ENCODE measurements at regions not wholly inside any gene's neighbourhood (a gene's known extent, or its start where the extent isn't known, plus 50 kb on each side); places are given as distances from the start of the nearest gene placed in this dataset.
A peak's percentile ranks its signal among the peaks of the same experiment; 100 is the strongest.

GRCh38 chr3:176351408-176351807, 845.9 kb downstream of the TBL1XR1 start:
- H3K4me1 ChIP-seq (ENCODE audit: insufficient read depth, low read length) = no peaks in the 10 kb centered on the region; the same call in 1 of the 2 replicates
- H2BK15ac ChIP-seq (ENCODE audit: low read depth, low read length) = no peak overlapping the region
- no peak overlapping the region for H2BK20ac ChIP-seq (ENCODE audit: low read depth, low read length, poor library complexity, severe bottlenecking)
- no peaks in the 10 kb centered on the region for H3K9me3 ChIP-seq (ENCODE audit: control insufficient read depth, low read depth, low read length)
- peaks cover 0 to 5% (median 5%) of the 10 kb centered on the region in 3 experiments; a peak in 4 of 7 replicates for H3K36me3 Mint-ChIP-seq (ENCODE audit: insufficient read depth in 1 of 3, low read depth in 3 of 3)
- H2AK5ac ChIP-seq (ENCODE audit: insufficient read length, low read length) = no peak overlapping the region
- no peak for TF ChIP-seq CTCF (conservative IDR thresholded peaks at IDR 0.05)
- peaks cover 0 to 5% of the 10 kb centered on the region in 2 experiments; a peak in 1 of 4 replicates for H3K4me1 Mint-ChIP-seq
- no peaks in the 10 kb centered on the region for H3K23me2 ChIP-seq (ENCODE audit: insufficient read length, low read depth, low read length, poor library complexity, severe bottlenecking)
- no peak overlapping the region for H3K18ac ChIP-seq (ENCODE audit: insufficient read length, low read depth, low read length)
- H3K27ac ChIP-seq (ENCODE audit: insufficient read length, low read depth, low read length) = no peak overlapping the region
- H3T11ph ChIP-seq (ENCODE audit: low read length) = no peak overlapping the region
- no peak overlapping the region for H2BK5ac ChIP-seq (ENCODE audit: insufficient read length, low read length)
- no CpG with 5 or more reads among the region's 4 CpGs for WGBS (ENCODE audit: extremely low coverage, insufficient read length, low lambda C conversion rate)
- H3K9ac ChIP-seq (ENCODE audit: extremely low read depth, insufficient read length, low read length) = no peak overlapping the region
- no peak overlapping the region for H4K8ac ChIP-seq (replicated peaks; ENCODE audit: insufficient read length, low read depth, low read length)
- peaks cover 3 to 6% of the 10 kb centered on the region in 2 experiments; a peak in 1 of 5 replicates for H3K9me3 Mint-ChIP-seq
- no peak for DNase-seq
- H2AFZ ChIP-seq (ENCODE audit: low read length) = no peak overlapping the region
- H4K5ac ChIP-seq (ENCODE audit: insufficient read length, low read depth, low read length) = no peak overlapping the region
- no peak overlapping the region for H3K23ac ChIP-seq (ENCODE audit: insufficient read length, low read depth, low read length)
- H3K56ac ChIP-seq (ENCODE audit: insufficient read length, low read depth, low read length) = no peak overlapping the region
- H4K91ac ChIP-seq (ENCODE audit: insufficient read length, low read depth, low read length) = no peak overlapping the region
- H3K4me2 ChIP-seq (ENCODE audit: insufficient read depth, insufficient read length, low read length) = no peak overlapping the region
- H2BK120ac ChIP-seq (ENCODE audit: low read depth, low read length, poor library complexity, severe bottlenecking) = no peak overlapping the region
- no peaks in the 10 kb centered on the region for H3K27me3 ChIP-seq (ENCODE audit: insufficient read depth, low read length)
- H3K27me3 Mint-ChIP-seq (ENCODE audit: low read depth) = no peaks in the 10 kb centered on the region
- peaks cover 2% of the 10 kb centered on the region for H3K79me1 ChIP-seq (ENCODE audit: insufficient read depth, low read depth, low read length, poor library complexity, severe bottlenecking)
- no peak overlapping the region for H2BK12ac ChIP-seq (ENCODE audit: insufficient read length, low read depth, low read length)
- H3K14ac ChIP-seq (ENCODE audit: insufficient read depth, low read length) = no peak overlapping the region
- H3K4me3 Mint-ChIP-seq = no peak overlapping the region
- H3K79me2 ChIP-seq (ENCODE audit: insufficient read depth, low read length) = peaks cover 7% of the 10 kb centered on the region; the same call in 1 of the 2 replicates
- H3K4ac ChIP-seq (ENCODE audit: low read depth, low read length) = no peak overlapping the region
- H4K20me1 ChIP-seq (ENCODE audit: control insufficient read depth, insufficient read depth, insufficient read length) = no peaks in the 10 kb centered on the region
- H3K27ac Mint-ChIP-seq = 0 out of 7 replicates have a peak overlapping the region, but pooled peaks of 1 of the 3 experiments have one; percentile 3

All from H9 (cell line).